ENCODE measurements at regions not wholly inside any gene's neighbourhood (a gene's known extent, or its start where the extent isn't known, plus 50 kb on each side); places are given as distances from the start of the nearest gene placed in this dataset.

DNA sequence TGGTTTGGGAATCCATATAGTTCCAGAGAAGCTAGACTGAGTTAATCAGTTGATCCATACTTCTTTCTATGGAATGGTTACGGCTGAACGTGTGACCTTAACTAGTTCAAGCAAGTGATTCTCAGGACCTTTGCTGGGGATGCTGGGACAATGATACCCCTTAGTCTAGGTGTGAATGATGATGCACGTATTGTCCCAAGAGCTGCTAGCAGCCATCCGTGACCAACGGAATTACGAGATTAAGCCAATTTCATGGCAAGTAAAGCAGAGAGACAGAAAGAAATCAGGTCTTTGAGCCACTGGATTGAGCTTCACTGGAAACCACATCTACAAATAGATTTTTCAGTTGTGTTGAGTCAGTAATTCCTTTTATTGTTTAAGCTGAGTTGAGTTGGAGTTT is 99.2 kb upstream of the LIFR start:
- no peaks in the 10 kb centered on the region for H3K9me3 ChIP-seq
- intact Hi-C loops (cut with DNase I; ENCODE audit: low total_unique reads) = no loop called here

GRCh38 chr5:38656568-38656967 is 100.1 kb upstream of the LIFR start:
- no peaks in the 10 kb centered on the region for H3K36me3 ChIP-seq
- intact Hi-C loops (cut with DNase I; ENCODE audit: low total_unique reads) = no loop called here
- H3K9me3 ChIP-seq = no peaks in the 10 kb centered on the region
- no peaks in the 10 kb centered on the region for H3K4me1 ChIP-seq
- no peaks in the 10 kb centered on the region for H3K27me3 ChIP-seq
- no peak overlapping the region for H3K27ac ChIP-seq
- H3K4me3 ChIP-seq = no peak overlapping the region
- TF ChIP-seq POLR2AphosphoS5 (IDR thresholded peaks at IDR 0.05) (no peak), POLR2A (IDR thresholded peaks at IDR 0.05) (no peak), CTCF (IDR thresholded peaks at IDR 0.05) (no peak)
- no peak for DNase-seq (ENCODE audit: low spot score in 2 of 2)

More for the DNA sequence above, 99.2 kb upstream of the LIFR start:
- no peaks in the 10 kb centered on the region for H3K36me3 ChIP-seq
- no peaks in the 10 kb centered on the region for H3K4me1 ChIP-seq
- no peaks in the 10 kb centered on the region for H3K27me3 ChIP-seq
- no peak overlapping the region for H3K4me3 ChIP-seq
- no peak overlapping the region for H3K27ac ChIP-seq
- no peak for TF ChIP-seq POLR2A (IDR thresholded peaks at IDR 0.05)
- no peak for TF ChIP-seq POLR2AphosphoS5 (IDR thresholded peaks at IDR 0.05)
- no peak for TF ChIP-seq CTCF (IDR thresholded peaks at IDR 0.05)
- DNase-seq (ENCODE audit: low spot score in 2 of 2) = no peak

DNA sequence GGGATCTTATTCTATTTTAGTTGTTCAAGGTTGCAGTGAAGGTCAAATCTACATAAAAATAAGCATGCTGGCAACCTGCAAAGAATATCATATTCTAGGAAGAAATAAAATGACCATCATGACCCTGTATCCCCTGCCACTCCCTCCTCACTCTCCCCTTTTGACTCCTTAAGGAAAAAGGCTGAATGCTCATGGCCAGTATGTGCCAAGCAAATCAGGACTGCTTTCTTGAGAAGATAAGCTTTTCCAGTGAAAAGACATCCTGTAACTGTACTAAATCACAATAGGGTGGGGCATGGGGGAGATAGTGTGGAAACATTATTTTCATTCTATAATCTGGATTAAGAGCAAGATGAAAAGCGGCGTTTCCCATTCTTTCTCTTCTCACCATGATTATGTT is 100.6 kb upstream of the LIFR start:
- no peak for DNase-seq (ENCODE audit: low spot score in 2 of 2)
- H3K27ac ChIP-seq = no peak overlapping the region
- no peaks in the 10 kb centered on the region for H3K36me3 ChIP-seq
- H3K27me3 ChIP-seq = no peaks in the 10 kb centered on the region
- no peaks in the 10 kb centered on the region for H3K4me1 ChIP-seq
- no peaks in the 10 kb centered on the region for H3K9me3 ChIP-seq
- intact Hi-C loops (cut with DNase I; ENCODE audit: low total_unique reads) = no loop called here
- no peak for TF ChIP-seq POLR2A (IDR thresholded peaks at IDR 0.05)
- no peak for TF ChIP-seq CTCF (IDR thresholded peaks at IDR 0.05)
- no peak for TF ChIP-seq POLR2AphosphoS5 (IDR thresholded peaks at IDR 0.05)
- H3K4me3 ChIP-seq = no peak overlapping the region

DNA sequence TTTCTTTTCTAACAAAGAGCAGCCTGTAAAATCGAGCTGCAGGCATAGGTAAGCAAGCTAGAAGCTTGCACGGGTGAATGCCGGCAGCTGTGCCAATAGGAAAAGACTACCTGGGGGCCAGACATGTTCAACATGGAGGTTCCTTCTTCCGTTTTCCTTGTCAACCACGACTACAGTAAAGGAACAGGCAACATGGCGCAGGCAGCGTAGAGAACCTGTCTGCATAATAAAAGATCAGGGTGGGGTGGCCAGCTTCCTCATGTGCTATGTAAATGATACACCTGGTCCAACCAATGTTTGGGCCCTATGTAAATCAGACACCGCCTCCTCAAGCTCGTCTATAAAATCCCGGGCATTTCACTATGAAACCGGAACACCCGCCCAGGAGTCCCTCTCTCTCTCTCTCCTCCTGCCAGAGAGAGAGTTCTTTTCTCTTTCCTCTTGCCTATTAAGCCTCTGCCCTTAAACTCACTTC is 103.8 kb upstream of the LIFR start:
- Histone ChIP-seq H3K36me3 (no peaks in the 10 kb centered on the region), H3K9me3 (no peaks in the 10 kb centered on the region), H3K4me3 (peak overlapping the region in 2 of 3 donors; percentile 17 to 29), H3K27me3 (no peaks in the 10 kb centered on the region), H3K27ac (peak overlapping the region; percentile 16 to 33), H3K4me1 (no peaks in the 10 kb centered on the region)
- DNase-seq (ENCODE audit: low spot score in 2 of 2) = peak; percentile 57 to 59
- intact Hi-C loops (cut with DNase I; ENCODE audit: low total_unique reads) = loop anchor here (10.0 kb wide), 1 partner anchor 95 kb away; no protein-coding TSS in a partner anchor
- TF ChIP-seq POLR2A (IDR thresholded peaks at IDR 0.05) (no peak), CTCF (IDR thresholded peaks at IDR 0.05) (no peak), POLR2AphosphoS5 (IDR thresholded peaks at IDR 0.05) (no peak)

GRCh38 chr5:38662090-38662489 is 105.6 kb upstream of the LIFR start:
- Histone ChIP-seq H3K27ac (no peak overlapping the region), H3K36me3 (no peaks in the 10 kb centered on the region), H3K4me1 (no peaks in the 10 kb centered on the region), H3K9me3 (no peaks in the 10 kb centered on the region), H3K27me3 (no peaks in the 10 kb centered on the region), H3K4me3 (no peak overlapping the region)
- DNase-seq (ENCODE audit: low spot score in 2 of 2) = no peak
- TF ChIP-seq POLR2AphosphoS5 (IDR thresholded peaks at IDR 0.05) (no peak), CTCF (IDR thresholded peaks at IDR 0.05) (no peak)
- intact Hi-C loops (cut with DNase I; ENCODE audit: low total_unique reads) = loop anchor here (10.0 kb wide), 1 partner anchor 97 kb away; no protein-coding TSS in a partner anchor

Measured in breast epithelium (tissue), 4 donors.